ENCODE measurements at regions not wholly inside any gene's neighbourhood (a gene's known extent, or its start where the extent isn't known, plus 50 kb on each side); places are given as distances from the start of the nearest gene placed in this dataset.

DNA sequence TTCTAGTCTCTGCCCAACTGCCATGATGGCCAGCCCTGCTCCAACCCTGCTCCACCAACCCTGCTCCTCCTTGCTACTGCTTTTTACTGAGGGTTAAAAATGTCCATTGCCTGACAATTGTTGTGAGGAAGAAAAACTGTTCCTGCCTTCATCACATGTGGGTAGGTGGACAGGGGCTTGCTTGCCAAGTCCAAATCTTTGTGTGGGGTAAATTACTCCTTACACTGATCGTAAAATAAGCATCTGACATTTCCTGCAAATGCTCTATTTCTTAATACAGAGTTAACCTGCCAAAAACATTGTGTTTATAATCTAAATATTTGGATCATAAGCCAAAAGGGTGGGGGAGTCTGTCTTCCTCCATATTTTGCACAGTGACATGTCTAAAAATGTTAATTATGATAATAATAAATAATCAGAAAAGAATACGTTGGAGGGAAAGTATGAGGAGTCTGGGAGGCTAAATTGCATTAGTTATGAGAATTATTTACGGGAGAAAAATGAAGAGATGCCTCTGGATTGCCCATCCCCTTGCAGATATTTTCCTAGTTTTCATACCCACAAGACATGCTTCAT, 242.5 kb upstream of the TBL1XR1 start:
- Histone ChIP-seq H2AK5ac (ENCODE audit: low read length) (no peak overlapping the region), H3K27me3 (ENCODE audit: insufficient read depth, low read length, poor library complexity) (no peaks in the 10 kb centered on the region), H3K36me3 (ENCODE audit: control insufficient read depth, insufficient read depth, low read length) (no peaks in the 10 kb centered on the region), H3K79me2 (ENCODE audit: control insufficient read depth, insufficient read depth, low read length) (no peaks in the 10 kb centered on the region), H3K4me1 (ENCODE audit: control insufficient read depth, low read depth, low read length) (no peaks in the 10 kb centered on the region), H4K5ac (ENCODE audit: low read length) (no peak overlapping the region), H2BK5ac (ENCODE audit: low read length) (no peak overlapping the region), H3K4ac (ENCODE audit: low read depth, low read length) (no peak overlapping the region), H3K23ac (ENCODE audit: low read length) (no peak overlapping the region), H3K18ac (ENCODE audit: low read length) (no peak overlapping the region), H3K9ac (ENCODE audit: low read length) (no peak overlapping the region), H2BK120ac (ENCODE audit: low read depth, low read length) (no peak overlapping the region), H3K56ac (ENCODE audit: low read length) (no peak overlapping the region), H4K8ac (ENCODE audit: low read depth, low read length) (no peak overlapping the region), H3K4me3 (ENCODE audit: low read length) (no peak overlapping the region), H3K79me1 (ENCODE audit: low read length) (no peaks in the 10 kb centered on the region), H3K27ac (ENCODE audit: low read depth, low read length) (no peak overlapping the region), H2BK15ac (replicated peaks; ENCODE audit: low read depth) (no peak overlapping the region), H3K4me2 (ENCODE audit: low read length) (no peak overlapping the region)
- no peak for DNase-seq
- WGBS (ENCODE audit: extremely low coverage, insufficient coverage, low lambda C conversion rate), result 100% methylated on average over 2 of the region's 3 CpGs

DNA sequence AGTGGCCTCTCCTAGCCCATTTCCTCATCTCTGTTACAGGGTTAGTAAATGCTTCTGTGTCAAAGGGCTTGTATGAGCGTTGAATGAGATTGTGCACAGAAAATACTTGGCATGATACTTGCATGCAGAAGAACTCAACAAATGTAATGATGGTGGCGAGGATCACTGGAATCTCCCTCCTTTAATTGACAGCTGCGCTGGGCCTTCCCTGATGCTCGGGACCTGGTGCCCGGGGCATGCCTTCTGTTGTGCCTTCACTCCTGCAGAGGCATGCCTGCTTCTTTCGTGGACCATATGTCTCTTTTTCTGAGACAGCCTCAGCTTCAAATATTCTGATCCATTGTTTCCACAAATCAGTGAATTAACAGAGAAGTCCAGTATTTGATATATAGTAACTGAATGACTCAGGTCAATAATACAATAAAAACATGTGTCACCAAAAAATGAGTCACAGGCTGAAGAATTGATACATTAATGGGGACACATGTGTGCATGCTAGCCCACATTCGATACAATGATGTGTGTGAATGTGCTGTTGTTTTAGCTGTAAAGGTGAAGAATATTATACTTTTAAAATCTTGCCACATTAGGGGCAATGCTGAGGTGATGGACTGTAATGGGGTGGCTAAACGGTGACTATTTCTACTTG, 243.3 kb upstream of the TBL1XR1 start:
- Histone ChIP-seq H3K18ac (ENCODE audit: low read length) (no peak overlapping the region), H2BK15ac (replicated peaks; ENCODE audit: low read depth) (no peak overlapping the region), H3K27ac (ENCODE audit: low read depth, low read length) (no peak overlapping the region), H3K4me2 (ENCODE audit: low read length) (no peak overlapping the region), H3K36me3 (ENCODE audit: control insufficient read depth, insufficient read depth, low read length) (no peaks in the 10 kb centered on the region), H3K79me2 (ENCODE audit: control insufficient read depth, insufficient read depth, low read length) (no peaks in the 10 kb centered on the region), H3K9ac (ENCODE audit: low read length) (no peak overlapping the region), H2BK120ac (ENCODE audit: low read depth, low read length) (no peak overlapping the region), H3K4me1 (ENCODE audit: control insufficient read depth, low read depth, low read length) (no peaks in the 10 kb centered on the region), H3K4ac (ENCODE audit: low read depth, low read length) (no peak overlapping the region), H3K56ac (ENCODE audit: low read length) (no peak overlapping the region), H2AK5ac (ENCODE audit: low read length) (no peak overlapping the region), H4K8ac (ENCODE audit: low read depth, low read length) (no peak overlapping the region), H3K79me1 (ENCODE audit: low read length) (no peaks in the 10 kb centered on the region), H3K4me3 (ENCODE audit: low read length) (no peak overlapping the region), H3K23ac (ENCODE audit: low read length) (no peak overlapping the region), H2BK5ac (ENCODE audit: low read length) (no peak overlapping the region), H4K5ac (ENCODE audit: low read length) (no peak overlapping the region), H3K27me3 (ENCODE audit: insufficient read depth, low read length, poor library complexity) (no peaks in the 10 kb centered on the region)
- DNase-seq, result no peak
- WGBS (ENCODE audit: extremely low coverage, insufficient coverage, low lambda C conversion rate), result no CpG with 5 or more reads among the region's 8 CpGs

DNA sequence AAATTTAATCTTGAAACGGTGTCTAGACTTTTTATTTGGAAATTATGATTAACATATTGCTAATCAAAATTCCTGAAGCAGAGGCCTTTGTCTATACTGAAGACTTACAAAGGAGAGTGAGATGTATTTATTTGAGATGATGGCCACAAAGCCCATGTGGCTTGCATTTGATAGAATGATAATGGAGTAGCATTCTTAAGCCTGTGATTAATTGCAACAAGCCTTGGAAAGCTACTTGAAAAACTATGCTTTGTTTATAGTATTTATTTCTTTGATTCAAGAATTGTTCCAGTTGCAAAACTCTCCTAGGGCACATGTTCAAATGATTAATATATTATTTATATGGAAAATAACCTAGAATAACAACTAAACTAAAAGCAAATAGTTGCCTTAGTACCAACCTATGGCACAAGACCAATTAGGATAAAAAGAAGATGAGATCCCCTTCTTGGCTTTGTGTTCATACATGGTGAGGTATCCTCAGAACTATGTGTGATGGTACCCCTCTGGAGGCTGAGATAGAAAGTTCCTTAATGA, 244.1 kb upstream of the TBL1XR1 start:
- no peak for DNase-seq
- Histone ChIP-seq H3K79me2 (ENCODE audit: control insufficient read depth, insufficient read depth, low read length) (no peaks in the 10 kb centered on the region), H2BK15ac (replicated peaks; ENCODE audit: low read depth) (no peak overlapping the region), H3K4me2 (ENCODE audit: low read length) (no peak overlapping the region), H3K23ac (ENCODE audit: low read length) (no peak overlapping the region), H4K8ac (ENCODE audit: low read depth, low read length) (no peak overlapping the region), H3K18ac (ENCODE audit: low read length) (no peak overlapping the region), H3K27me3 (ENCODE audit: insufficient read depth, low read length, poor library complexity) (no peaks in the 10 kb centered on the region), H2BK5ac (ENCODE audit: low read length) (no peak overlapping the region), H2BK120ac (ENCODE audit: low read depth, low read length) (no peak overlapping the region), H3K9ac (ENCODE audit: low read length) (no peak overlapping the region), H2AK5ac (ENCODE audit: low read length) (no peak overlapping the region), H4K5ac (ENCODE audit: low read length) (no peak overlapping the region), H3K4me1 (ENCODE audit: control insufficient read depth, low read depth, low read length) (no peaks in the 10 kb centered on the region), H3K79me1 (ENCODE audit: low read length) (no peaks in the 10 kb centered on the region), H3K4me3 (ENCODE audit: low read length) (no peak overlapping the region), H3K36me3 (ENCODE audit: control insufficient read depth, insufficient read depth, low read length) (no peaks in the 10 kb centered on the region), H3K4ac (ENCODE audit: low read depth, low read length) (no peak overlapping the region), H3K56ac (ENCODE audit: low read length) (no peak overlapping the region), H3K27ac (ENCODE audit: low read depth, low read length) (no peak overlapping the region)
- no CpG with 5 or more reads among the region's 1 CpG for WGBS (ENCODE audit: extremely low coverage, insufficient coverage, low lambda C conversion rate)

DNA sequence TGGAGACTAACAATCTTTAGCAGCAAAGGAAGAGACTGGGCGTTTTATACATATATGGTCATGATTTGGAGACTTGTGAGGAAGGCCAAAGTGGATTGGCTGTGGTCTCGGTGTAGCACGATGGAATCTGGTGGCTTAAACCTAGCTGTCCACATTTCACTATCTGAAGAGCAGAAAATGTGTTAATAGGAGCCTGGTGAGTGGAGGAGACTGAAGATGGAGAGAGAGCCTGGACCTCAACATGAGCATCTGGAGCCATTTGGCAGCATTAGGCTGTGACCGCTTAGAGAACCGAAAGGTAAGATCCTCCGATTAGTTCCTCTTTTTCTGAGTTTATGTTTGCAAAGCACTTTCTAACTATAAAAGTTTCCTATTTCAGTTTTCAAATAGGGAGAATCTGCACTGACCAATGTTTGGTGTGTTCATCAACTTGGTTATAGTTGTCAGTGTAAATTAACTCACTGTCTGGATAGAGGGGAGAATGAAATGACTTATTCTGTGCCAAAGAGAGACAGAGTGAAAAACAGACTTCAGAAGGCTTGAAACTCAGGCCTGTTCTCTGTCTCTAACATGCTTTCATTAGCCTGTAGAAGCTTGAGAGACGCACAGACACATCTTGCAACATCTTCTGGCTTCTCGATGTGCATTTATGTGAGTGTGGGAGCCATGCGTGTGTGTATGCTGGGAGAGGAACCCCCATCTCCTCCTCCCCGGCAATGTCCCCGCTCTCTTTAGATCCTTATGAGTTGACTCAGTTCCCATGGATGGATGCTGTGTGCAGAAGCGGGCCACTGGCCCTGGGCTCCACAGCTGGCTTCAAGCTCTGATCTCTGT, 244.7 kb upstream of the TBL1XR1 start:
- Histone ChIP-seq H2BK120ac (ENCODE audit: low read depth, low read length) (no peak overlapping the region), H3K27ac (ENCODE audit: low read depth, low read length) (no peak overlapping the region), H3K4me2 (ENCODE audit: low read length) (no peak overlapping the region), H3K36me3 (ENCODE audit: control insufficient read depth, insufficient read depth, low read length) (no peaks in the 10 kb centered on the region), H2BK5ac (ENCODE audit: low read length) (peak overlapping the region; percentile 7), H2AK5ac (ENCODE audit: low read length) (no peak overlapping the region), H4K8ac (ENCODE audit: low read depth, low read length) (no peak overlapping the region), H3K79me2 (ENCODE audit: control insufficient read depth, insufficient read depth, low read length) (no peaks in the 10 kb centered on the region), H3K4me1 (ENCODE audit: control insufficient read depth, low read depth, low read length) (no peaks in the 10 kb centered on the region), H4K5ac (ENCODE audit: low read length) (no peak overlapping the region), H3K18ac (ENCODE audit: low read length) (no peak overlapping the region), H3K4ac (ENCODE audit: low read depth, low read length) (no peak overlapping the region), H3K9ac (ENCODE audit: low read length) (no peak overlapping the region), H3K79me1 (ENCODE audit: low read length) (no peaks in the 10 kb centered on the region), H3K27me3 (ENCODE audit: insufficient read depth, low read length, poor library complexity) (no peaks in the 10 kb centered on the region), H2BK15ac (replicated peaks; ENCODE audit: low read depth) (peak overlapping the region; percentile 21), H3K56ac (ENCODE audit: low read length) (no peak overlapping the region), H3K23ac (ENCODE audit: low read length) (no peak overlapping the region), H3K4me3 (ENCODE audit: low read length) (no peak overlapping the region)
- peak; percentile 63 for DNase-seq
- WGBS (ENCODE audit: extremely low coverage, insufficient coverage, low lambda C conversion rate), result no CpG with 5 or more reads among the region's 12 CpGs

DNA sequence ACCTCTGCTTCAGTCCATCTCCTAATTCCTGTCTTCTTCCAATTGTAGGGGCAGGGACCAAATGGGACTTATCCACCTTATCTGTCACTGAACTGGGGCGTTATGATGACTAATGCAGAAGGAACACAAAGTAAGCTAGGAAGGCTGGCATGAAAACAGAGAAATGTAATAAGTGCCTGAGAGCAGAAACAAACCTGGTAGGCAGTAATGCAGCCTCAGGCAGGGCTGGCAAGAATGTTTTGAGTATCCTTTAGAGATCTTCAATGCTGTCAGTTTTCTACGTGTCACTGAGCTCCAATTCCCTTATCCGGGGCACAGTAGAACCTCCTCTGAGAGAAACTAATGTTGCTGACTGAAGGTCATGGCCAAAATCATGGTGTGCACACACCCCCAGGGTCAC, 246.2 kb upstream of the TBL1XR1 start:
- Histone ChIP-seq H2BK5ac (ENCODE audit: low read length) (no peak overlapping the region), H3K36me3 (ENCODE audit: control insufficient read depth, insufficient read depth, low read length) (no peaks in the 10 kb centered on the region), H3K4ac (ENCODE audit: low read depth, low read length) (no peak overlapping the region), H2AK5ac (ENCODE audit: low read length) (no peak overlapping the region), H2BK120ac (ENCODE audit: low read depth, low read length) (no peak overlapping the region), H3K27ac (ENCODE audit: low read depth, low read length) (no peak overlapping the region), H4K5ac (ENCODE audit: low read length) (no peak overlapping the region), H3K4me2 (ENCODE audit: low read length) (no peak overlapping the region), H3K23ac (ENCODE audit: low read length) (no peak overlapping the region), H3K79me2 (ENCODE audit: control insufficient read depth, insufficient read depth, low read length) (no peaks in the 10 kb centered on the region), H3K27me3 (ENCODE audit: insufficient read depth, low read length, poor library complexity) (no peaks in the 10 kb centered on the region), H4K8ac (ENCODE audit: low read depth, low read length) (no peak overlapping the region), H3K4me3 (ENCODE audit: low read length) (no peak overlapping the region), H3K18ac (ENCODE audit: low read length) (no peak overlapping the region), H3K9ac (ENCODE audit: low read length) (no peak overlapping the region), H2BK15ac (replicated peaks; ENCODE audit: low read depth) (no peak overlapping the region), H3K79me1 (ENCODE audit: low read length) (no peaks in the 10 kb centered on the region), H3K4me1 (ENCODE audit: control insufficient read depth, low read depth, low read length) (no peaks in the 10 kb centered on the region), H3K56ac (ENCODE audit: low read length) (no peak overlapping the region)
- WGBS (ENCODE audit: extremely low coverage, insufficient coverage, low lambda C conversion rate), result no CpG with 5 or more reads among the region's 3 CpGs
- peak; percentile 69 for DNase-seq

Data from mesendoderm (in vitro differentiated cells).